ENCODE measurements at regions not wholly inside any gene's neighbourhood (a gene's known extent, or its start where the extent isn't known, plus 50 kb on each side); places are given as distances from the start of the nearest gene placed in this dataset.

DNA sequence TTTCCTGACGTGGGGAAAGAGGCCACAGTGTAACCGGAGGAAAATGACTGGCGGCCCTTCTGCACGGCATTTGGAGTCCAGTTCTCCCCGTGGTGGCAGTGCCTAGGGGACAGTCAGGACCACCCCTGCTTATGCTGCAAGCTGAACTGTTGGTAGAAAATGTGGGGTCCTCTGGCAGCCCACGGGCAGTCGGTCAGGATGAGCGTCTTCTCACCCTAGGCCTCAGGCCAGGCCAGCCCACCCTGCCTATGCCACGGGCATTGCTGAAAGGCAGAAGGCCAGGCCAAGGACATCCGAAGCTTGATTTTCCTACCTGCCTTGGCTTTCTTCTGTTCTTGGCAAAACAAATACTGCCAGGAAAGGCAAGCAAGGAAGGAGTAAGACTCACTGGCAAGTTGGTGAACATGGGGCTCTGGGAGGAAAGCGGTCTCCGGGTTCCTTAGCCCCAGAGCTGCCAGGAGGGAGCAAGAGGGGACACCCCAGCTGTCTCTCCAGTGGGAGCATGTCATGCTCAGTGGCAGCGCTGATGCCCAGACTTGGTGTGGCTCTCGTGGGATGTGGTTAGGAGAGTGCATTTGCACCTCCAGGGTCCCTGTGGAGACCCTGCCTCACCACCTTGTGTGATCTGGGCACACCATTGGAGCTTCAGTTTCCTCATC, 311.6 kb downstream of the QKI start:
- no peak overlapping the region for H3K4me2 ChIP-seq (ENCODE audit: insufficient read depth, low read length)
- intact Hi-C loops (cut with micrococcal nuclease) (no loop called here), in situ Hi-C loops (cut with MboI) (no loop called here)
- H3K4me1 ChIP-seq (replicated peaks in 1 of 2; ENCODE audit: control insufficient read depth in 2 of 2, insufficient read depth in 2 of 2, low read length in 2 of 2): peaks cover 15 to 18% of the 10 kb centered on the region in 2 experiments; a peak in 4 of 5 replicates
- no peak overlapping the region for H3K4me3 ChIP-seq
- H3K9me1 ChIP-seq (ENCODE audit: control insufficient read depth, insufficient read depth, low read length): peaks cover 3% of the 10 kb centered on the region
- no peaks in the 10 kb centered on the region for H3K36me3 ChIP-seq (ENCODE audit: control insufficient read depth, insufficient read depth, low read length)
- H3K79me2 ChIP-seq (ENCODE audit: control insufficient read depth, insufficient read depth, low read length): no peaks in the 10 kb centered on the region
- H3K9ac ChIP-seq (ENCODE audit: insufficient read depth in 1 of 2, low read depth in 2 of 2, low read length in 2 of 2): no peak overlapping the region
- no peak overlapping the region for H2AFZ ChIP-seq (ENCODE audit: low read depth, low read length)
- no peak overlapping the region for H3K27ac ChIP-seq (ENCODE audit: extremely low read depth, low read depth, low read length)
- POLR2A ChIA-PET: interaction anchor here (0.6 kb wide), 1 partner anchor 1615 kb away, joined by 3 read pairs; no protein-coding TSS in a partner anchor
- no peak for FAIRE-seq
- TF ChIP-seq POLR2G (IDR thresholded peaks at IDR 0.05; ENCODE audit: low read depth, low read length): no peak
- TF ChIP-seq, protein P1, sequence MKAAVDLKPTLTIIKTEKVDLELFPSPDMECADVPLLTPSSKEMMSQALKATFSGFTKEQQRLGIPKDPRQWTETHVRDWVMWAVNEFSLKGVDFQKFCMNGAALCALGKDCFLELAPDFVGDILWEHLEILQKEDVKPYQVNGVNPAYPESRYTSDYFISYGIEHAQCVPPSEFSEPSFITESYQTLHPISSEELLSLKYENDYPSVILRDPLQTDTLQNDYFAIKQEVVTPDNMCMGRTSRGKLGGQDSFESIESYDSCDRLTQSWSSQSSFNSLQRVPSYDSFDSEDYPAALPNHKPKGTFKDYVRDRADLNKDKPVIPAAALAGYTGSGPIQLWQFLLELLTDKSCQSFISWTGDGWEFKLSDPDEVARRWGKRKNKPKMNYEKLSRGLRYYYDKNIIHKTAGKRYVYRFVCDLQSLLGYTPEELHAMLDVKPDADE (conservative IDR thresholded peaks at IDR 0.05; ENCODE audit: control insufficient read depth, low read depth, low read length): no peak
- no peak for TF ChIP-seq ZFP1 (CRISPR knock-in tag; IDR thresholded peaks at IDR 0.05)
- TF ChIP-seq STAG1 (CRISPR knock-in tag; IDR thresholded peaks at IDR 0.05; ENCODE audit: borderline replicate concordance): no peak
- no peak for TF ChIP-seq LARP7 (IDR thresholded peaks at IDR 0.05)
- TF ChIP-seq FOXM1 (IDR thresholded peaks at IDR 0.05; ENCODE audit: low read depth): no peak
- TF ChIP-seq FOXM1 (CRISPR knock-in tag; IDR thresholded peaks at IDR 0.05; ENCODE audit: low read depth): no peak
- H4K20me1 ChIP-seq (replicated peaks; ENCODE audit: control insufficient read depth, insufficient read depth, low read length): peaks cover 8% of the 10 kb centered on the region; the same call in 1 of the 2 replicates
- DNase-seq (ENCODE audit: extremely low read depth in 1 of 4, low spot score in 3 of 4): no peak
- no peak for ATAC-seq
- peaks cover 2 to 34% of the 10 kb centered on the region in 2 experiments; a peak in 3 of 5 replicates for H3K27me3 ChIP-seq (ENCODE audit: control insufficient read depth in 2 of 2, insufficient read depth in 2 of 2, low read length in 2 of 2)
- 35% methylated on average over 14 of the region's 14 CpGs for WGBS (ENCODE audit: insufficient coverage, low coverage, missing lambda C conversion rate)
- no TSS peak for BruUV-seq (replicated peaks)
- CTCF ChIA-PET (ENCODE audit: low intra/inter-chr PET ratio): no interaction called here
- H3K9me3 ChIP-seq (replicated peaks; ENCODE audit: control insufficient read depth, insufficient read depth, low read depth, low read length): no peaks in the 10 kb centered on the region

Measured in K562 (cell line).